Choroid plexus epithelial cell (primary cell): ENCODE measurements at regions not wholly inside any gene's neighbourhood (a gene's known extent, or its start where the extent isn't known, plus 50 kb on each side); places are given as distances from the start of the nearest gene placed in this dataset.

ENCODE experiments used
- DNase-seq: peaks from one replicate; pipeline ENCODE4 v3.0.0-alpha.2; 2010; ENCODE audit warnings: low read depth
- H3K4me3 ChIP-seq: 2 replicates; pipeline ENCODE4 v1.5.1; 2011; ENCODE audit warnings: low read depth, mild to moderate bottlenecking, control low read depth, low read length, moderate library complexity
- CTCF ChIP-seq: conservative IDR thresholded peaks from 2 replicates; pipeline ENCODE4 v1.5.1; 2011; ENCODE audit warnings: low read depth, mild to moderate bottlenecking, control low read depth, inconsistent platforms, low read length, moderate library complexity

GRCh38 chr3:124552224-124552623, 178.0 kb upstream of the UMPS start:
- DNase-seq: peak; percentile 23
- no peak for TF ChIP-seq CTCF

GRCh38 chr3:124553178-124553577, 177.1 kb upstream of the UMPS start:
- no peak overlapping the region for H3K4me3 ChIP-seq
- TF ChIP-seq CTCF: no peak
- DNase-seq: no peak

More at GRCh38 chr3:124552224-124552623, 178.0 kb upstream of the UMPS start:
- H3K4me3 ChIP-seq: no peak overlapping the region

- DNase-seq: no peak
- TF ChIP-seq CTCF: no peak
Measured at GRCh38 chr3:124556636-124557035, 173.6 kb upstream of the UMPS start.

GRCh38 chr3:124557433-124558232, 172.6 kb upstream of the UMPS start:
- H3K4me3 ChIP-seq: no peak overlapping the region
- TF ChIP-seq CTCF: no peak
- DNase-seq: peak; percentile 42

More at GRCh38 chr3:124556636-124557035, 173.6 kb upstream of the UMPS start:
- H3K4me3 ChIP-seq: no peak overlapping the region

GRCh38 chr3:124558991-124559845, 171.0 kb upstream of the UMPS start:
- no peak overlapping the region for H3K4me3 ChIP-seq
- DNase-seq: peak; percentile 91
- TF ChIP-seq CTCF: no peak

GRCh38 chr3:124559846-124560574, 170.2 kb upstream of the UMPS start:
- no peak overlapping the region for H3K4me3 ChIP-seq
- DNase-seq: peak; percentile 92
- TF ChIP-seq CTCF: peak; percentile 95
